SK-N-SH (cell line): ENCODE measurements at regions not wholly inside any gene's neighbourhood (a gene's known extent, or its start where the extent isn't known, plus 50 kb on each side); places are given as distances from the start of the nearest gene placed in this dataset.

Experiments used
- CTCF ChIP-seq: fragments of 200-600 bp; sonication (generic); IDR thresholded peaks from 2 replicates; pipeline ENCODE4 v1.6.1; 2017; ENCODE audit warnings: antibody characterized with exemption, mild to moderate bottlenecking, moderate library complexity
- EZH2phosphoT487 ChIP-seq: fragments of 200-600 bp; sonication (generic); IDR thresholded peaks from 2 replicates; pipeline ENCODE4 v1.6.1; 2017; ENCODE audit warnings: low read depth, mixed run types, mild to moderate bottlenecking, antibody characterized with exemption, moderate library complexity, borderline replicate concordance
- GABPA ChIP-seq: IDR thresholded peaks from 2 replicates; pipeline ENCODE4 v1.4.0; 2012; ENCODE audit warnings: low read depth, mild to moderate bottlenecking
- RFX5 ChIP-seq: IDR thresholded peaks from 2 replicates; pipeline ENCODE4 v1.6.1; 2012; ENCODE audit warnings: mild to moderate bottlenecking, improper control_type of control experiment, low read length
- USF1 ChIP-seq: IDR thresholded peaks from 2 replicates; pipeline ENCODE4 v1.4.0; 2012; ENCODE audit warnings: low read depth, borderline replicate concordance
- YY1 ChIP-seq: IDR thresholded peaks from 2 replicates; pipeline ENCODE4 v1.4.0; 2012; ENCODE audit warnings: low read depth, mild to moderate bottlenecking

GRCh38 chr3:153426803-153427202 lies 264.8 kb downstream of the RAP2B start:
- TF ChIP-seq CTCF (no peak), RFX5 (no peak), USF1 (no peak), EZH2phosphoT487 (no peak), YY1 (no peak), GABPA (no peak)
